ENCODE measurements at regions not wholly inside any gene's neighbourhood (a gene's known extent, or its start where the extent isn't known, plus 50 kb on each side); places are given as distances from the start of the nearest gene placed in this dataset.

DNA sequence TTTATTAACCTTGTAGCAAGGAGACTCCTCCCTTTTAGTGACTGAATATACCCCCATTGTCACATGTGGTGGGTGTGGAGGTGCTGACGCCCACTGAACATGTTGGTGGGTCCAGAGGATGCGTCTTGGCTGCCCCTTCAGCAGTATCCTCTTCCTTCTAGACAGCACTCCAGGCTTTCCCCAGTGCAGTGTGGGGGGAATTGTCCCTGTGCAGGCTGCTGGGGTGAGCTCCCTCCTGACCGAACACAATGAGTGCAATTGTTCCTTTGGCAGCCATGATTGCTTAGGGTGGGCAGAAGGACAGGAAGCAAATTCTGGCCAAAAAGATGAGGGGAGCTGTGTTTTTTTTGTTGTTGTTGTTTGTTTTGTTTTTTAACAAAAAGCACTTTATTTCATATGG is 209.3 kb upstream of the PDE10A start:
- no peak overlapping the region for H3K4me2 ChIP-seq
- TF ChIP-seq EZH2 (IDR thresholded peaks at IDR 0.05; ENCODE audit: borderline replicate concordance) (no peak), CTCF (IDR thresholded peaks at IDR 0.05; ENCODE audit: poor library complexity) (no peak), EZH2phosphoT487 (IDR thresholded peaks at IDR 0.05; ENCODE audit: low read depth, severe bottlenecking, unreplicated experiment) (no peak)

GRCh38 chr6:165871571-165871970 is 208.5 kb upstream of the PDE10A start:
- Histone ChIP-seq H3K4me2 (no peak overlapping the region), H3K9me3 (ENCODE audit: low read depth) (peaks cover 6% of the 10 kb centered on the region), H3K27ac (no peak overlapping the region), H3K36me3 (replicated peaks; ENCODE audit: insufficient read depth, low read depth) (no peaks in the 10 kb centered on the region), H3K79me2 (no peaks in the 10 kb centered on the region), H3K4me1 (ENCODE audit: insufficient read depth) (no peaks in the 10 kb centered on the region), H2AFZ (no peak overlapping the region), H3K9me2 (replicated peaks; ENCODE audit: insufficient read depth) (no peaks in the 10 kb centered on the region), H3K27me3 (peaks cover 22% of the 10 kb centered on the region), H4K20me1 (ENCODE audit: insufficient read depth, poor library complexity, severe bottlenecking) (no peaks in the 10 kb centered on the region), H3K4me3 (no peak overlapping the region)
- WGBS (ENCODE audit: low lambda C conversion rate, missing lambda C conversion rate): 83% methylated on average over 3 of the region's 3 CpGs
- DNase-seq (ENCODE audit: low spot score): no peak
- no peak for TF ChIP-seq EZH2 (IDR thresholded peaks at IDR 0.05; ENCODE audit: borderline replicate concordance)
- no peak for TF ChIP-seq EZH2phosphoT487 (IDR thresholded peaks at IDR 0.05; ENCODE audit: low read depth, severe bottlenecking, unreplicated experiment)
- no peak for TF ChIP-seq CTCF (IDR thresholded peaks at IDR 0.05; ENCODE audit: poor library complexity)

More for the DNA sequence above, 209.3 kb upstream of the PDE10A start:
- Histone ChIP-seq H3K9me3 (ENCODE audit: low read depth) (peaks cover 6% of the 10 kb centered on the region), H3K9me2 (replicated peaks; ENCODE audit: insufficient read depth) (no peaks in the 10 kb centered on the region), H3K27me3 (peaks cover 22% of the 10 kb centered on the region), H3K4me1 (ENCODE audit: insufficient read depth) (no peaks in the 10 kb centered on the region), H3K79me2 (no peaks in the 10 kb centered on the region), H3K36me3 (replicated peaks; ENCODE audit: insufficient read depth, low read depth) (no peaks in the 10 kb centered on the region), H4K20me1 (ENCODE audit: insufficient read depth, poor library complexity, severe bottlenecking) (no peaks in the 10 kb centered on the region), H3K4me3 (no peak overlapping the region), H3K27ac (no peak overlapping the region), H2AFZ (no peak overlapping the region)
- WGBS (ENCODE audit: low lambda C conversion rate, missing lambda C conversion rate): 89% methylated on average over 3 of the region's 3 CpGs
- DNase-seq (ENCODE audit: low spot score): no peak

GRCh38 chr6:165869526-165869925 is 206.5 kb upstream of the PDE10A start:
- Histone ChIP-seq H3K4me2 (no peak overlapping the region), H3K4me3 (no peak overlapping the region), H3K36me3 (replicated peaks; ENCODE audit: insufficient read depth, low read depth) (no peaks in the 10 kb centered on the region), H3K27ac (no peak overlapping the region), H3K79me2 (no peaks in the 10 kb centered on the region), H3K4me1 (ENCODE audit: insufficient read depth) (no peaks in the 10 kb centered on the region), H4K20me1 (ENCODE audit: insufficient read depth, poor library complexity, severe bottlenecking) (no peaks in the 10 kb centered on the region), H3K9me3 (ENCODE audit: low read depth) (peaks cover 6% of the 10 kb centered on the region), H3K9me2 (replicated peaks; ENCODE audit: insufficient read depth) (no peaks in the 10 kb centered on the region), H2AFZ (no peak overlapping the region), H3K27me3 (peaks cover 5% of the 10 kb centered on the region)
- TF ChIP-seq CTCF (IDR thresholded peaks at IDR 0.05; ENCODE audit: poor library complexity) (no peak), EZH2phosphoT487 (IDR thresholded peaks at IDR 0.05; ENCODE audit: low read depth, severe bottlenecking, unreplicated experiment) (no peak), EZH2 (IDR thresholded peaks at IDR 0.05; ENCODE audit: borderline replicate concordance) (no peak)
- WGBS (ENCODE audit: low lambda C conversion rate, missing lambda C conversion rate): 90% methylated on average over 3 of the region's 3 CpGs
- DNase-seq (ENCODE audit: low spot score): no peak

- H3K4me2 ChIP-seq: no peak overlapping the region
- 95% methylated on average over 1 of the region's 1 CpG for WGBS (ENCODE audit: low lambda C conversion rate, missing lambda C conversion rate)
- H3K27me3 ChIP-seq: peaks cover 5% of the 10 kb centered on the region
- DNase-seq (ENCODE audit: low spot score): no peak
- H3K9me3 ChIP-seq (ENCODE audit: low read depth): peaks cover 6% of the 10 kb centered on the region
- no peaks in the 10 kb centered on the region for H4K20me1 ChIP-seq (ENCODE audit: insufficient read depth, poor library complexity, severe bottlenecking)
- TF ChIP-seq EZH2phosphoT487 (IDR thresholded peaks at IDR 0.05; ENCODE audit: low read depth, severe bottlenecking, unreplicated experiment) (no peak), EZH2 (IDR thresholded peaks at IDR 0.05; ENCODE audit: borderline replicate concordance) (no peak), CTCF (IDR thresholded peaks at IDR 0.05; ENCODE audit: poor library complexity) (no peak)
- no peaks in the 10 kb centered on the region for H3K36me3 ChIP-seq (replicated peaks; ENCODE audit: insufficient read depth, low read depth)
- no peak overlapping the region for H2AFZ ChIP-seq
- H3K79me2 ChIP-seq: no peaks in the 10 kb centered on the region
- H3K4me3 ChIP-seq: no peak overlapping the region
- no peaks in the 10 kb centered on the region for H3K9me2 ChIP-seq (replicated peaks; ENCODE audit: insufficient read depth)
- no peak overlapping the region for H3K27ac ChIP-seq
- no peaks in the 10 kb centered on the region for H3K4me1 ChIP-seq (ENCODE audit: insufficient read depth)
Measured at GRCh38 chr6:165864925-165865324, 201.9 kb upstream of the PDE10A start.

All from hepatocyte (in vitro differentiated cells).